Upper lobe of left lung (tissue), 6 donors: ENCODE measurements at regions not wholly inside any gene's neighbourhood (a gene's known extent, or its start where the extent isn't known, plus 50 kb on each side); places are given as distances from the start of the nearest gene placed in this dataset.

Experiments used
- ATAC-seq, 2 donors: fragments of 200-7000 bp; cut with Tn5 transposase; one replicate each; pipeline ENCODE4 v1.9.1; 2022; ENCODE audit warnings: mild to moderate bottlenecking in 2 of 2, moderate library complexity in 2 of 2; ENCODE audit not compliant: low FRiP score in 2 of 2
- DNase-seq, 2 donors: peaks; one replicate each; pipeline ENCODE4 v3.0.0-alpha.2; 2019 to 2020
- H3K27ac ChIP-seq, 4 donors: fragments of 200-600 bp; sonication (generic); one replicate each; pipeline ENCODE4 v1.5.1; 2016 to 2019
- H3K27me3 ChIP-seq, 4 donors: fragments of 200-600 bp; sonication (generic); one replicate each; pipeline ENCODE4 v1.5.1; 2017 to 2019
- H3K36me3 ChIP-seq, 4 donors: fragments of 200-600 bp; sonication (generic); one replicate each; pipeline ENCODE4 v1.5.1; 2016 to 2019
- H3K4me1 ChIP-seq, 4 donors: fragments of 200-600 bp; sonication (generic); one replicate each; pipeline ENCODE4 v1.5.1; 2018 to 2019
- H3K4me3 ChIP-seq, 4 donors: fragments of 200-600 bp; sonication (generic); one replicate each; pipeline ENCODE4 v1.5.1; 2017 to 2019; ENCODE audit warnings: mild to moderate bottlenecking in 2 of 4, moderate library complexity in 1 of 4
- H3K9me3 ChIP-seq, 4 donors: fragments of 200-600 bp; sonication (generic); one replicate each; pipeline ENCODE4 v1.5.1; 2018 to 2019
- CTCF ChIP-seq, 6 experiments: fragments of 450-650 bp in 4 of 6; fragments of 200-600 bp in 2 of 6; sonication (generic) in 2 of 6; IDR thresholded peaks; one replicate each; pipeline ENCODE4 v1.5.1; 2016 to 2019; ENCODE audit warnings: antibody characterized with exemption in 6 of 6
- EP300 ChIP-seq, 4 donors: sonication (generic); formaldehyde crosslinking; IDR thresholded peaks; one replicate each; pipeline ENCODE4 v1.5.1; 2017; ENCODE audit warnings: antibody characterized with exemption in 4 of 4, control low read depth in 2 of 4
- POLR2A ChIP-seq, 4 donors: fragments of 450-650 bp; IDR thresholded peaks; one replicate each; pipeline ENCODE4 v1.5.1; 2016 to 2017; ENCODE audit warnings: antibody characterized with exemption in 4 of 4, mild to moderate bottlenecking in 2 of 4
- POLR2AphosphoS5 ChIP-seq, 2 donors: sonication (generic); formaldehyde crosslinking; IDR thresholded peaks; one replicate each; pipeline ENCODE4 v1.5.1; 2017; ENCODE audit warnings: antibody characterized with exemption in 2 of 2
- WGBS, 2 donors: methylation state at CpG; one replicate each; pipeline ENCODE4 v1.1.5; 2017 to 2018; 5-methylcytosine and 5-hydroxymethylcytosine counted together
- donor health status: DM: no; HTN: no; CAD: no; lungs with moderate emphysema.
- donor health status: DM: no; HTN: yes; CAD: no; lungs with severe emphysema.

GRCh38 chr14:31965071-31965734 is 111.9 kb upstream of the ARHGAP5 start:
- Histone ChIP-seq H3K27me3 (no peaks in the 10 kb centered on the region), H3K27ac (peak overlapping the region in 1 of 4 donors; percentile 30), H3K4me1 (peaks cover 0 to 9% (median 2%) of the 10 kb centered on the region in 4 donors), H3K4me3 (no peak overlapping the region), H3K36me3 (no peaks in the 10 kb centered on the region), H3K9me3 (no peaks in the 10 kb centered on the region)
- 66 to 67% methylated on average over 11 of the region's 11 CpGs for WGBS, 2 donors
- ATAC-seq (no peak), DNase-seq (peak in 1 of 2 donors; percentile 17)
- TF ChIP-seq EP300 (IDR thresholded peaks at IDR 0.05), result no peak

GRCh38 chr14:31965735-31966598 is 111.1 kb upstream of the ARHGAP5 start:
- H3K27ac ChIP-seq, result peak overlapping the region in 1 of 4 donors; percentile 30
- H3K9me3 ChIP-seq, result no peaks in the 10 kb centered on the region
- WGBS, 2 donors, result 70 to 75% methylated on average over 8 to 9 of the region's 9 CpGs
- no peaks in the 10 kb centered on the region for H3K27me3 ChIP-seq
- ATAC-seq (peak in 1 of 2 donors; percentile 42), DNase-seq (no peak)
- H3K4me3 ChIP-seq, result no peak overlapping the region
- TF ChIP-seq CTCF (IDR thresholded peaks at IDR 0.05) (no peak), POLR2AphosphoS5 (IDR thresholded peaks at IDR 0.05) (no peak), EP300 (IDR thresholded peaks at IDR 0.05) (no peak), POLR2A (IDR thresholded peaks at IDR 0.05) (no peak)
- H3K36me3 ChIP-seq, result no peaks in the 10 kb centered on the region
- peaks cover 0 to 9% (median 2%) of the 10 kb centered on the region in 4 donors for H3K4me1 ChIP-seq

GRCh38 chr14:31966896-31967668 is 110.0 kb upstream of the ARHGAP5 start:
- ATAC-seq, result no peak
- Histone ChIP-seq H3K4me1 (peaks cover 0 to 9% (median 2%) of the 10 kb centered on the region in 4 donors), H3K27me3 (no peaks in the 10 kb centered on the region), H3K36me3 (no peaks in the 10 kb centered on the region), H3K9me3 (no peaks in the 10 kb centered on the region), H3K4me3 (no peak overlapping the region), H3K27ac (peak overlapping the region in 2 of 4 donors; percentile 2 to 60)
- no peak for TF ChIP-seq EP300 (IDR thresholded peaks at IDR 0.05)
- no peak for TF ChIP-seq CTCF (IDR thresholded peaks at IDR 0.05)
- no peak for TF ChIP-seq POLR2A (IDR thresholded peaks at IDR 0.05)
- no peak for TF ChIP-seq POLR2AphosphoS5 (IDR thresholded peaks at IDR 0.05)
- 75 to 81% methylated on average over 6 of the region's 6 CpGs for WGBS, 2 donors
- no peak for DNase-seq

GRCh38 chr14:31967669-31967975 is 109.5 kb upstream of the ARHGAP5 start:
- Histone ChIP-seq H3K4me1 (peaks cover 0 to 9% (median 2%) of the 10 kb centered on the region in 4 donors), H3K4me3 (no peak overlapping the region), H3K27me3 (no peaks in the 10 kb centered on the region), H3K9me3 (no peaks in the 10 kb centered on the region), H3K27ac (peak overlapping the region in 1 of 4 donors; percentile 60), H3K36me3 (no peaks in the 10 kb centered on the region)
- no peak for DNase-seq
- no peak for TF ChIP-seq CTCF (IDR thresholded peaks at IDR 0.05)
- ATAC-seq, result no peak

- peak in 1 of 2 donors; percentile 31 for ATAC-seq
- H3K27ac ChIP-seq, result no peak overlapping the region
Measured at GRCh38 chr14:31968107-31968810, 108.8 kb upstream of the ARHGAP5 start.

More at GRCh38 chr14:31968107-31968810, 108.8 kb upstream of the ARHGAP5 start:
- Histone ChIP-seq H3K4me3 (no peak overlapping the region), H3K27me3 (no peaks in the 10 kb centered on the region), H3K36me3 (no peaks in the 10 kb centered on the region), H3K9me3 (no peaks in the 10 kb centered on the region), H3K4me1 (peaks cover 0 to 9% (median 2%) of the 10 kb centered on the region in 4 donors)
- DNase-seq, result no peak
- 80 to 85% methylated on average over 4 of the region's 4 CpGs for WGBS, 2 donors
- TF ChIP-seq POLR2AphosphoS5 (IDR thresholded peaks at IDR 0.05) (no peak), POLR2A (IDR thresholded peaks at IDR 0.05) (no peak), CTCF (IDR thresholded peaks at IDR 0.05) (no peak), EP300 (IDR thresholded peaks at IDR 0.05) (no peak)
